Adrenal gland (tissue), 5 donors: ENCODE measurements at regions not wholly inside any gene's neighbourhood (a gene's known extent, or its start where the extent isn't known, plus 50 kb on each side); places are given as distances from the start of the nearest gene placed in this dataset.

ENCODE experiments used
- POLR2A ChIP-seq, 2 donors: fragments of 450-650 bp; IDR thresholded peaks; one replicate each; pipeline ENCODE4 v1.6.1; 2017; ENCODE audit warnings: antibody characterized with exemption in 2 of 2, mild to moderate bottlenecking in 2 of 2, moderate library complexity in 1 of 2
- TF ChIP-seq, protein P1 (sequence below), 6 experiments: fragments of 450-650 bp in 4 of 6; fragments of 200-600 bp in 2 of 6; sonication (generic) in 1 of 6; IDR thresholded peaks; 1 replicate in 5 of 6; 2 replicates in 1 of 6; pipeline versions ENCODE4 v1.5.1 to v1.8.0; 2016 to 2021; ENCODE audit warnings: antibody characterized with exemption in 6 of 6, mild to moderate bottlenecking in 2 of 6, moderate library complexity in 1 of 6
- donor health status: DM: no; HTN: no; CAD: no.

DNA sequence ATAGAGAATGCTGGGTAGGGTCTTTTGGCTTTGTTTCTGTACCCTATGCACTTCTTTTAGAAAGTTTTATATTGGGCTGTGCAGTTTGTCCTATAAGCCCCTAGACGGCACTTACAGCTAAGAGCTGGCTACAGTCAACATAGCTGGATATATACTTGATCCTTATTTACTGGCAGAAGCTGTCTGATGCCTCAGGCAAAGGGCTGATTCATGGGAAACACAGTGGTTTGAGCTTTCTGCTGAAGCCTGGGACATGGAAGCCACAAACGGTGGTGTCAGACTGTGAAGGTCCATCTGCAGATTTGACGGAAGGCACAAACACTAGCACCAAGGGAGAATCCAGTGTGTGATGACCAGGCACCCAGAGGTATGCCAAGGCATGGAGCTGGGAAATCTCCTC lies 608.4 kb downstream of the ANKRD50 start:
- no peak for TF ChIP-seq POLR2A (IDR thresholded peaks at IDR 0.05)
- TF ChIP-seq, protein P1, sequence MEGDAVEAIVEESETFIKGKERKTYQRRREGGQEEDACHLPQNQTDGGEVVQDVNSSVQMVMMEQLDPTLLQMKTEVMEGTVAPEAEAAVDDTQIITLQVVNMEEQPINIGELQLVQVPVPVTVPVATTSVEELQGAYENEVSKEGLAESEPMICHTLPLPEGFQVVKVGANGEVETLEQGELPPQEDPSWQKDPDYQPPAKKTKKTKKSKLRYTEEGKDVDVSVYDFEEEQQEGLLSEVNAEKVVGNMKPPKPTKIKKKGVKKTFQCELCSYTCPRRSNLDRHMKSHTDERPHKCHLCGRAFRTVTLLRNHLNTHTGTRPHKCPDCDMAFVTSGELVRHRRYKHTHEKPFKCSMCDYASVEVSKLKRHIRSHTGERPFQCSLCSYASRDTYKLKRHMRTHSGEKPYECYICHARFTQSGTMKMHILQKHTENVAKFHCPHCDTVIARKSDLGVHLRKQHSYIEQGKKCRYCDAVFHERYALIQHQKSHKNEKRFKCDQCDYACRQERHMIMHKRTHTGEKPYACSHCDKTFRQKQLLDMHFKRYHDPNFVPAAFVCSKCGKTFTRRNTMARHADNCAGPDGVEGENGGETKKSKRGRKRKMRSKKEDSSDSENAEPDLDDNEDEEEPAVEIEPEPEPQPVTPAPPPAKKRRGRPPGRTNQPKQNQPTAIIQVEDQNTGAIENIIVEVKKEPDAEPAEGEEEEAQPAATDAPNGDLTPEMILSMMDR (IDR thresholded peaks at IDR 0.05) = no peak
